T-cell (primary cell): ENCODE measurements at regions not wholly inside any gene's neighbourhood (a gene's known extent, or its start where the extent isn't known, plus 50 kb on each side); places are given as distances from the start of the nearest gene placed in this dataset.
"Not testable (repeated sequence)": the region's sequence is repeated elsewhere in the genome, so short reads cannot be mapped to it uniquely, and the experiment has no call there.

Experiments
- ATAC-seq, 4 experiments: fragments of 200-7000 bp in 3 of 4; fragments of 150-1000 bp in 1 of 4; cut with Tn5 transposase; replicated peaks in 1 of 4; 1 replicate in 3 of 4; 2 replicates in 1 of 4; pipeline ENCODE4 v1.10.0; 2021; ENCODE audit warnings: moderate library complexity in 3 of 4, mild to moderate bottlenecking in 2 of 4, moderate number of reproducible peaks in 1 of 4
- CTCF ChIA-PET, 2 donors: fragments of 300-600 bp; sonication (Branson Sonifier 250); formaldehyde crosslinking; loops; one replicate each; lab custom pipeline; 2022; ENCODE audit warnings: antibody characterized with exemption in 2 of 2; lab: Charles Lee
- POLR2A ChIA-PET, 2 donors: fragments of 300-600 bp; sonication (Branson Sonifier 250); formaldehyde crosslinking; loops; one replicate each; lab custom pipeline; 2022; ENCODE audit warnings: antibody characterized with exemption in 2 of 2; lab: Charles Lee
- DNase-seq, 35 experiments: peaks; one replicate each; pipeline versions ENCODE4 v3.0.0 to v3.0.0-alpha.2; 2013 to 2023
- H3K27ac ChIP-seq: one replicate; pipeline ENCODE4 v1.5.1; 2013; ENCODE audit warnings: low read length
- H3K27me3 ChIP-seq, 2 experiments: replicated peaks in 1 of 2; 1 replicate in 1 of 2; 2 replicates in 1 of 2; pipeline versions ENCODE4 v1.6.1 to v1.7.0; 2013; ENCODE audit warnings: low read length in 1 of 2, mixed read lengths in 1 of 2; ENCODE audit not compliant: control insufficient read depth in 2 of 2, insufficient read depth in 2 of 2; ENCODE audit errors: extremely low read depth in 1 of 2
- H3K36me3 ChIP-seq, 2 donors: 1 replicate in 1 of 2; 2 replicates in 1 of 2; pipeline versions ENCODE4 v1.6.1 to v1.7.0; 2013; ENCODE audit warnings: low read length in 1 of 2; ENCODE audit not compliant: control insufficient read depth in 2 of 2, insufficient read depth in 1 of 2; ENCODE audit errors: extremely low read depth in 1 of 2
- H3K4me1 ChIP-seq, 2 experiments: 1 replicate in 1 of 2; 2 replicates in 1 of 2; pipeline versions ENCODE4 v1.6.1 to v1.7.0; 2013; ENCODE audit warnings: low read length in 2 of 2, mixed read lengths in 1 of 2; ENCODE audit not compliant: insufficient read depth in 2 of 2, control insufficient read depth in 1 of 2; ENCODE audit errors: extremely low read depth in 1 of 2
- H3K4me3 ChIP-seq, 2 donors: 1 replicate in 1 of 2; 2 replicates in 1 of 2; pipeline versions ENCODE4 v1.5.1 to v1.7.0; 2013; ENCODE audit warnings: mild to moderate bottlenecking in 2 of 2, low read length in 1 of 2, moderate library complexity in 1 of 2; ENCODE audit not compliant: control insufficient read depth in 1 of 2; ENCODE audit errors: extremely low read depth in 1 of 2
- H3K9me3 ChIP-seq: 2 replicates; pipeline ENCODE4 v1.7.0; 2013
- H3K27ac Mint-ChIP-seq, 2 donors: one replicate each; pipeline ENCODE4 v1.8.0; 2020 to 2021; ENCODE audit warnings: mild to moderate bottlenecking in 2 of 2, mixed read lengths in 2 of 2
- H3K27me3 Mint-ChIP-seq, 2 donors: one replicate each; pipeline ENCODE4 v1.8.0; 2021 to 2022; ENCODE audit warnings: mixed read lengths in 2 of 2
- H3K36me3 Mint-ChIP-seq: one replicate; pipeline ENCODE4 v1.8.0; 2021; ENCODE audit warnings: mixed read lengths
- H3K4me1 Mint-ChIP-seq, 3 donors: one replicate each; pipeline ENCODE4 v1.8.0; 2020 to 2022; ENCODE audit warnings: mixed read lengths in 3 of 3, mild to moderate bottlenecking in 1 of 3
- H3K4me3 Mint-ChIP-seq, 3 donors: one replicate each; pipeline ENCODE4 v1.8.0; 2020 to 2022; ENCODE audit warnings: mild to moderate bottlenecking in 3 of 3, mixed read lengths in 3 of 3, moderate library complexity in 3 of 3
- H3K9me3 Mint-ChIP-seq, 3 donors: one replicate each; pipeline ENCODE4 v1.8.0; 2020 to 2022; ENCODE audit warnings: mixed read lengths in 3 of 3
- WGBS: methylation state at CpG from one replicate; pipeline ENCODE4 v1.1.5; 2013; ENCODE audit warnings: missing lambda C conversion rate; ENCODE audit not compliant: insufficient coverage; 5-methylcytosine and 5-hydroxymethylcytosine counted together

DNA sequence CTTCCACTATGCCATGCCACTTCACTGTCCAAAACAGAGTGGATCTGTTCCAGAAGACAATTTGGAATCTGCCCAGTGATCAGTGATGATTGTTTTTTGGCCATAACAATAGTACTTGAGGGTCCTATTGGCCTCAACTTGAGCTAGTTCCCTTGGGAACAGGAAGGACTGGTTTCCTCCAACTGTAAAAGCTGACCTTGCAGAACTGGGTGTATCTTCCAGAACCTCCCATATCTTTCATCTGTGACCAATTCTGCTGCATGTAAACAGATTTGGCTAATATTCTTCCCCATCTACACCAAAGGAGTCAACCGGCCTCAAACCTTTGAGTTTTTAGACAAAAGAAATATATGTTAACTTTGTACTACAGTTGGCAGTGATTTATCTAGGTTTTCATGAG is 165.1 kb upstream of the TRPC5 start:
- peaks cover 0 to 10% of the 10 kb centered on the region in 2 donors for H3K27me3 Mint-ChIP-seq
- H3K4me3 Mint-ChIP-seq = no peak overlapping the region
- POLR2A ChIA-PET = no interaction called here
- ATAC-seq = no peak
- no CpG with 5 or more reads among the region's 1 CpG for WGBS
- no peaks in the 10 kb centered on the region for H3K36me3 Mint-ChIP-seq
- Histone ChIP-seq H3K4me3 (no peak overlapping the region), H3K27me3 (no peaks in the 10 kb centered on the region), H3K9me3 (no peaks in the 10 kb centered on the region), H3K4me1 (no peaks in the 10 kb centered on the region), H3K36me3 (no peaks in the 10 kb centered on the region), H3K27ac (no peak overlapping the region)
- no peaks in the 10 kb centered on the region for H3K9me3 Mint-ChIP-seq
- no peaks in the 10 kb centered on the region for H3K4me1 Mint-ChIP-seq
- no peak for DNase-seq
- CTCF ChIA-PET = interaction anchor here in 1 of 2 donors (0.6 to 0.7 kb wide), 2 partner anchors 9 to 1029 kb away, joined by 3 read pairs; no protein-coding TSS in a partner anchor
- H3K27ac Mint-ChIP-seq = no peak overlapping the region

GRCh38 chrX:112235547-112235946 is 153.0 kb upstream of the TRPC5 start:
- no peaks in the 10 kb centered on the region for H3K36me3 ChIP-seq
- Mint-ChIP-seq H3K4me3 (no peak overlapping the region), H3K4me1 (no peaks in the 10 kb centered on the region), H3K27me3 (peaks cover 0 to 4% of the 10 kb centered on the region in 2 donors), H3K9me3 (peaks cover 0 to 2% (median 0%) of the 10 kb centered on the region in 3 donors), H3K36me3 (no peaks in the 10 kb centered on the region), H3K27ac (no peak overlapping the region)
- no peak overlapping the region for H3K27ac ChIP-seq
- no peaks in the 10 kb centered on the region for H3K4me1 ChIP-seq
- no peak for DNase-seq
- ChIA-PET CTCF (no interaction called here), POLR2A (no interaction called here)
- H3K4me3 ChIP-seq = no peak overlapping the region
- H3K27me3 ChIP-seq = no peaks in the 10 kb centered on the region
- no peak for ATAC-seq
- no peaks in the 10 kb centered on the region for H3K9me3 ChIP-seq

GRCh38 chrX:112233164-112233563 is 150.6 kb upstream of the TRPC5 start:
- DNase-seq = no peak
- CTCF ChIA-PET = no interaction called here
- POLR2A ChIA-PET = no interaction called here
- Histone ChIP-seq H3K27ac (no peak overlapping the region), H3K9me3 (no peaks in the 10 kb centered on the region), H3K4me1 (no peaks in the 10 kb centered on the region), H3K36me3 (no peaks in the 10 kb centered on the region), H3K4me3 (no peak overlapping the region), H3K27me3 (no peaks in the 10 kb centered on the region)
- no peaks in the 10 kb centered on the region for H3K4me1 Mint-ChIP-seq
- peaks cover 0 to 2% (median 0%) of the 10 kb centered on the region in 3 donors for H3K9me3 Mint-ChIP-seq
- no peak for ATAC-seq
- no peak overlapping the region for H3K27ac Mint-ChIP-seq
- H3K4me3 Mint-ChIP-seq = no peak overlapping the region
- no peaks in the 10 kb centered on the region for H3K36me3 Mint-ChIP-seq
- peaks cover 0 to 4% of the 10 kb centered on the region in 2 donors for H3K27me3 Mint-ChIP-seq
- no CpG with 5 or more reads among the region's 3 CpGs for WGBS

- CTCF ChIA-PET = not testable (repeated sequence)
Measured at GRCh38 chrX:112226795-112227194, 144.2 kb upstream of the TRPC5 start.

GRCh38 chrX:112223391-112223790 is 140.8 kb upstream of the TRPC5 start:
- H3K27ac ChIP-seq = no peak overlapping the region
- Mint-ChIP-seq H3K9me3 (no peaks in the 10 kb centered on the region), H3K4me1 (no peaks in the 10 kb centered on the region), H3K36me3 (no peaks in the 10 kb centered on the region), H3K27me3 (peaks cover 0 to 22% of the 10 kb centered on the region in 2 donors), H3K4me3 (no peak overlapping the region), H3K27ac (no peak overlapping the region)
- H3K36me3 ChIP-seq = no peaks in the 10 kb centered on the region
- no peak overlapping the region for H3K4me3 ChIP-seq
- no peaks in the 10 kb centered on the region for H3K27me3 ChIP-seq
- DNase-seq (no peak), ATAC-seq (no peak)
- ChIA-PET POLR2A (no interaction called here), CTCF (no interaction called here)
- H3K9me3 ChIP-seq = no peaks in the 10 kb centered on the region
- no CpG with 5 or more reads among the region's 2 CpGs for WGBS
- no peaks in the 10 kb centered on the region for H3K4me1 ChIP-seq

More at GRCh38 chrX:112226795-112227194, 144.2 kb upstream of the TRPC5 start:
- H3K4me1 ChIP-seq, H3K4me3 Mint-ChIP-seq, H3K36me3 Mint-ChIP-seq, H3K27ac ChIP-seq, DNase-seq, H3K9me3 Mint-ChIP-seq, H3K36me3 ChIP-seq, H3K27ac Mint-ChIP-seq, H3K4me3 ChIP-seq, ATAC-seq, H3K9me3 ChIP-seq, H3K27me3 ChIP-seq, H3K4me1 Mint-ChIP-seq, POLR2A ChIA-PET: not testable (repeated sequence)
- peaks cover 0 to 12% of the 10 kb centered on the region in 2 donors for H3K27me3 Mint-ChIP-seq
- no CpG with 5 or more reads among the region's 4 CpGs for WGBS

DNA sequence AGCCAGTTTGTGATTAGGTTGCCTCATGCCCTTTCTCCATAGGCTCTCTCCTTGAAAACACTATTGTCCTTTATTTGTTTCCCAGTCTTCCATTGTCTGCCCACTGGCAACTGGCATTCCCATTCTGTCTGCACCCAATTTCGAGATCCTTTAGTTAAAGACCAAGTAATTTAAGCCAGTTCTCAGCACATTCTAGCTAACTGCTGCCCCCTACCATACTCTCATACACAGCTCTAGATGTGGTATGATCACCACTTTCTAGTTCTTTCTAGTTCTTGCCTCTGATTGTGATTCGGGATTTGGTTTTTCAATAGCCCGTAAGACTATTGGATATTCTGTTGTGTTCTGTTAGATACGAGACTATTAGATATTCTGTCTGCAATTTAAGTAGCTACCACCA is 135.8 kb upstream of the TRPC5 start:
- Mint-ChIP-seq H3K9me3 (no peaks in the 10 kb centered on the region), H3K4me1 (no peaks in the 10 kb centered on the region), H3K4me3 (no peak overlapping the region), H3K27ac (no peak overlapping the region), H3K27me3 (peaks cover 0 to 20% of the 10 kb centered on the region in 2 donors), H3K36me3 (no peaks in the 10 kb centered on the region)
- no peaks in the 10 kb centered on the region for H3K36me3 ChIP-seq
- ChIA-PET POLR2A (no interaction called here), CTCF (no interaction called here)
- H3K27me3 ChIP-seq = no peaks in the 10 kb centered on the region
- ATAC-seq (no peak), DNase-seq (no peak)
- no peaks in the 10 kb centered on the region for H3K4me1 ChIP-seq
- WGBS = no CpG with 5 or more reads among the region's 4 CpGs
- H3K9me3 ChIP-seq = no peaks in the 10 kb centered on the region
- no peak overlapping the region for H3K27ac ChIP-seq
- H3K4me3 ChIP-seq = no peak overlapping the region

- no peak overlapping the region for H3K4me3 ChIP-seq
- H3K4me1 ChIP-seq = no peaks in the 10 kb centered on the region
- Mint-ChIP-seq H3K27me3 (peaks cover 0 to 10% of the 10 kb centered on the region in 2 donors), H3K4me1 (no peaks in the 10 kb centered on the region), H3K4me3 (no peak overlapping the region), H3K27ac (no peak overlapping the region), H3K36me3 (no peaks in the 10 kb centered on the region), H3K9me3 (no peaks in the 10 kb centered on the region)
- no peak for DNase-seq
- H3K27me3 ChIP-seq = no peaks in the 10 kb centered on the region
- no peak for ATAC-seq
- CTCF ChIA-PET = no interaction called here
- no peaks in the 10 kb centered on the region for H3K36me3 ChIP-seq
- H3K9me3 ChIP-seq = no peaks in the 10 kb centered on the region
- no peak overlapping the region for H3K27ac ChIP-seq
- no CpG with 5 or more reads among the region's 3 CpGs for WGBS
- POLR2A ChIA-PET = no interaction called here
Measured at GRCh38 chrX:112211459-112211858, 128.9 kb upstream of the TRPC5 start.
